ENCODE measurements at regions not wholly inside any gene's neighbourhood (a gene's known extent, or its start where the extent isn't known, plus 50 kb on each side); places are given as distances from the start of the nearest gene placed in this dataset.

- POLR2A ChIA-PET (ENCODE audit: partially characterized antibody): interaction anchor here (1.8 kb wide), 1 partner anchor 69 kb away, joined by 5 read pairs; the partner anchor contains the start of gene JUN
- no peak overlapping the region for H3K27ac ChIP-seq (ENCODE audit: low read depth, low read length)
- no peak overlapping the region for H4K91ac ChIP-seq (replicated peaks; ENCODE audit: insufficient read length, low read length)
- H2BK12ac ChIP-seq (ENCODE audit: low read depth, low read length): peak overlapping the region; percentile 42; the same call in 1 of the 2 replicates
- H2BK20ac ChIP-seq (ENCODE audit: low read length): no peak overlapping the region
- H3K4me1 ChIP-seq (replicated peaks in 1 of 4; ENCODE audit: control insufficient read depth in 3 of 4, insufficient read depth in 4 of 4, low read length in 3 of 4): peaks cover 0 to 9% (median 3%) of the 10 kb centered on the region in 4 experiments; a peak in 3 of 7 replicates
- peak overlapping the region in 1 of 2 experiments; percentile 35; a peak in 1 of 4 replicates for H3K4me2 ChIP-seq (ENCODE audit: insufficient read depth in 1 of 2, low read depth in 2 of 2, low read length in 2 of 2)
- H4K20me1 ChIP-seq (replicated peaks in 1 of 2; ENCODE audit: control insufficient read depth in 1 of 2, insufficient read depth in 2 of 2, low read length in 2 of 2): no peaks in the 10 kb centered on the region
- no peak for TF ChIP-seq TAF7 (optimal IDR thresholded peaks at IDR 0.05; ENCODE audit: borderline replicate concordance, low read depth, low read length)
- no peak for TF ChIP-seq CHD2 (IDR thresholded peaks at IDR 0.05; ENCODE audit: low read length)
- no peak for TF ChIP-seq BRCA1 (IDR thresholded peaks at IDR 0.05; ENCODE audit: low read depth, low read length)
- TF ChIP-seq E2F6 (IDR thresholded peaks at IDR 0.05): 0 out of 2 replicates have a peak, but pooled peaks have one; percentile 8
- no peak for TF ChIP-seq NRF1 (IDR thresholded peaks at IDR 0.05; ENCODE audit: low read depth, low read length)
- no peak for TF ChIP-seq GTF2F1 (IDR thresholded peaks at IDR 0.05; ENCODE audit: borderline replicate concordance, low read depth, low read length)
- TF ChIP-seq POU5F1 (IDR thresholded peaks at IDR 0.05; ENCODE audit: low read depth, low read length): no peak
- TF ChIP-seq CHD1 (IDR thresholded peaks at IDR 0.05; ENCODE audit: low read depth, low read length): no peak
- H3K18ac ChIP-seq (ENCODE audit: extremely low read depth, low read length): peak overlapping the region; percentile 15; the same call in 1 of the 2 replicates
- H2BK120ac ChIP-seq (replicated peaks; ENCODE audit: low read depth, low read length): peak overlapping the region; percentile 11
- CTCF ChIA-PET (ENCODE audit: partially characterized antibody): interaction anchor here (0.9 to 3.5 kb wide), 2 partner anchors 11 to 50 kb away, joined by 3 to 24 read pairs; no protein-coding TSS in a partner anchor
- H3K79me1 ChIP-seq (ENCODE audit: low read depth, low read length): no peaks in the 10 kb centered on the region
- H3K27me3 ChIP-seq (replicated peaks in 1 of 4; ENCODE audit: control insufficient read depth in 3 of 4, extremely low read depth in 1 of 4, insufficient read depth in 3 of 4, low read length in 3 of 4): no peaks in the 10 kb centered on the region
- H2BK5ac ChIP-seq (ENCODE audit: low read depth, low read length): peak overlapping the region; percentile 47; the same call in 1 of the 2 replicates
- H3K23me2 ChIP-seq (ENCODE audit: low read depth, low read length): no peaks in the 10 kb centered on the region
- H3K56ac ChIP-seq (replicated peaks; ENCODE audit: insufficient read length, low read depth, low read length): no peak overlapping the region
- no peak overlapping the region for H2BK15ac ChIP-seq (ENCODE audit: low read length)
- H3K79me2 ChIP-seq (ENCODE audit: control insufficient read depth in 1 of 2, insufficient read depth in 2 of 2, low read length in 2 of 2): no peaks in the 10 kb centered on the region
- FAIRE-seq (no peak), DNase-seq (ENCODE audit: low read depth in 1 of 2, low spot score in 2 of 2) (no peak)
- no peak overlapping the region for H3K4ac ChIP-seq (replicated peaks; ENCODE audit: insufficient read length, low read depth, low read length)
- H2AFZ ChIP-seq (ENCODE audit: low read length): no peak overlapping the region
- no peaks in the 10 kb centered on the region for H3K9me3 ChIP-seq (ENCODE audit: insufficient read depth in 2 of 2, low read depth in 1 of 2, low read length in 1 of 2)
- no peak overlapping the region for H3K4me3 ChIP-seq (ENCODE audit: extremely low read depth in 1 of 4, insufficient read depth in 2 of 4, low read depth in 3 of 4, low read length in 4 of 4)
- no peak overlapping the region for H4K5ac ChIP-seq (ENCODE audit: insufficient read length, low read depth, low read length)
- H3K9ac ChIP-seq (replicated peaks in 1 of 4; ENCODE audit: extremely low read depth in 1 of 4, low read depth in 3 of 4, low read length in 3 of 4): no peak overlapping the region
- no peaks in the 10 kb centered on the region for H3K36me3 ChIP-seq (ENCODE audit: control insufficient read depth in 2 of 4, insufficient read depth in 4 of 4, low read length in 3 of 4)
- H3K14ac ChIP-seq (ENCODE audit: insufficient read length): no peak overlapping the region
- H3K23ac ChIP-seq (ENCODE audit: insufficient read length): no peak overlapping the region
- WGBS, 2 experiments (ENCODE audit: extremely low coverage in 1 of 2, insufficient coverage in 1 of 2, insufficient read length in 1 of 2, insufficient replicate concordance in 2 of 2, low coverage in 1 of 2, low lambda C conversion rate in 2 of 2, missing lambda C conversion rate in 1 of 2): 65% methylated on average over 9 of the region's 10 CpGs; no CpG with 5 or more reads in 1 of the 2 experiments
- no peak overlapping the region for H2AK5ac ChIP-seq (ENCODE audit: low read depth, low read length)
- H4K8ac ChIP-seq (ENCODE audit: extremely low read depth, insufficient read depth, low read length): no peak overlapping the region
Observed at GRCh38 chr1:58852731-58853485, 69.1 kb upstream of the JUN start.

All from H1 (cell line).